Upper lobe of left lung (tissue), 6 donors: ENCODE measurements at regions not wholly inside any gene's neighbourhood (a gene's known extent, or its start where the extent isn't known, plus 50 kb on each side); places are given as distances from the start of the nearest gene placed in this dataset.

Experiments
- ATAC-seq, 2 donors: fragments of 200-7000 bp; cut with Tn5 transposase; one replicate each; pipeline ENCODE4 v1.9.1; 2022; ENCODE audit warnings: mild to moderate bottlenecking in 2 of 2, moderate library complexity in 2 of 2; ENCODE audit not compliant: low FRiP score in 2 of 2
- DNase-seq, 2 donors: peaks; one replicate each; pipeline ENCODE4 v3.0.0-alpha.2; 2019 to 2020
- H3K27ac ChIP-seq, 4 donors: fragments of 200-600 bp; sonication (generic); one replicate each; pipeline ENCODE4 v1.5.1; 2016 to 2019
- H3K27me3 ChIP-seq, 4 donors: fragments of 200-600 bp; sonication (generic); one replicate each; pipeline ENCODE4 v1.5.1; 2017 to 2019
- H3K36me3 ChIP-seq, 4 donors: fragments of 200-600 bp; sonication (generic); one replicate each; pipeline ENCODE4 v1.5.1; 2016 to 2019
- H3K4me1 ChIP-seq, 4 donors: fragments of 200-600 bp; sonication (generic); one replicate each; pipeline ENCODE4 v1.5.1; 2018 to 2019
- H3K4me3 ChIP-seq, 4 donors: fragments of 200-600 bp; sonication (generic); one replicate each; pipeline ENCODE4 v1.5.1; 2017 to 2019; ENCODE audit warnings: mild to moderate bottlenecking in 2 of 4, moderate library complexity in 1 of 4
- H3K9me3 ChIP-seq, 4 donors: fragments of 200-600 bp; sonication (generic); one replicate each; pipeline ENCODE4 v1.5.1; 2018 to 2019
- CTCF ChIP-seq, 6 experiments: fragments of 450-650 bp in 4 of 6; fragments of 200-600 bp in 2 of 6; sonication (generic) in 2 of 6; IDR thresholded peaks; one replicate each; pipeline ENCODE4 v1.5.1; 2016 to 2019; ENCODE audit warnings: antibody characterized with exemption in 6 of 6
- EP300 ChIP-seq, 4 donors: sonication (generic); formaldehyde crosslinking; IDR thresholded peaks; one replicate each; pipeline ENCODE4 v1.5.1; 2017; ENCODE audit warnings: antibody characterized with exemption in 4 of 4, control low read depth in 2 of 4
- POLR2A ChIP-seq, 4 donors: fragments of 450-650 bp; IDR thresholded peaks; one replicate each; pipeline ENCODE4 v1.5.1; 2016 to 2017; ENCODE audit warnings: antibody characterized with exemption in 4 of 4, mild to moderate bottlenecking in 2 of 4
- POLR2AphosphoS5 ChIP-seq, 2 donors: sonication (generic); formaldehyde crosslinking; IDR thresholded peaks; one replicate each; pipeline ENCODE4 v1.5.1; 2017; ENCODE audit warnings: antibody characterized with exemption in 2 of 2
- WGBS, 2 donors: methylation state at CpG; one replicate each; pipeline ENCODE4 v1.1.5; 2017 to 2018; 5-methylcytosine and 5-hydroxymethylcytosine counted together
- donor health status: DM: no; HTN: no; CAD: no; lungs with moderate emphysema.
- donor health status: DM: no; HTN: yes; CAD: no; lungs with severe emphysema.

GRCh38 chr17:28247671-28248555 lies 71.1 kb upstream of the TMEM97 start:
- no peak overlapping the region for H3K4me3 ChIP-seq
- 65 to 78% methylated on average over 4 to 15 of the region's 15 CpGs for WGBS, 2 donors
- peaks cover 0 to 7% (median 0%) of the 10 kb centered on the region in 4 donors for H3K27me3 ChIP-seq
- H3K36me3 ChIP-seq: no peaks in the 10 kb centered on the region
- DNase-seq (no peak), ATAC-seq (no peak)
- peaks cover 8 to 10% (median 9%) of the 10 kb centered on the region in 4 donors for H3K4me1 ChIP-seq
- TF ChIP-seq CTCF (IDR thresholded peaks at IDR 0.05) (no peak), POLR2AphosphoS5 (IDR thresholded peaks at IDR 0.05) (no peak), POLR2A (IDR thresholded peaks at IDR 0.05) (no peak), EP300 (IDR thresholded peaks at IDR 0.05) (no peak)
- H3K9me3 ChIP-seq: no peaks in the 10 kb centered on the region
- no peak overlapping the region for H3K27ac ChIP-seq

GRCh38 chr17:28249706-28250105 lies 69.3 kb upstream of the TMEM97 start:
- no peak for DNase-seq
- peak in 1 of 2 donors; percentile 18 for ATAC-seq
- 91 to 92% methylated on average over 2 to 5 of the region's 5 CpGs for WGBS, 2 donors
- Histone ChIP-seq H3K4me1 (peaks cover 8 to 10% (median 9%) of the 10 kb centered on the region in 4 donors), H3K27ac (no peak overlapping the region), H3K27me3 (peaks cover 0 to 7% (median 0%) of the 10 kb centered on the region in 4 donors), H3K4me3 (no peak overlapping the region), H3K9me3 (no peaks in the 10 kb centered on the region), H3K36me3 (no peaks in the 10 kb centered on the region)
- TF ChIP-seq POLR2AphosphoS5 (IDR thresholded peaks at IDR 0.05): no peak
- no peak for TF ChIP-seq POLR2A (IDR thresholded peaks at IDR 0.05)

GRCh38 chr17:28252436-28252835 lies 66.6 kb upstream of the TMEM97 start:
- H3K36me3 ChIP-seq: no peaks in the 10 kb centered on the region
- DNase-seq (no peak), ATAC-seq (no peak)
- H3K9me3 ChIP-seq: no peaks in the 10 kb centered on the region
- H3K27ac ChIP-seq: no peak overlapping the region
- peaks cover 0 to 7% (median 0%) of the 10 kb centered on the region in 4 donors for H3K27me3 ChIP-seq
- no peak overlapping the region for H3K4me3 ChIP-seq
- 82 to 90% methylated on average over 4 to 7 of the region's 7 CpGs for WGBS, 2 donors
- peaks cover 8 to 10% (median 9%) of the 10 kb centered on the region in 4 donors for H3K4me1 ChIP-seq
- TF ChIP-seq CTCF (IDR thresholded peaks at IDR 0.05) (no peak), POLR2AphosphoS5 (IDR thresholded peaks at IDR 0.05) (no peak)

- Histone ChIP-seq H3K4me3 (no peak overlapping the region), H3K27ac (no peak overlapping the region), H3K4me1 (peaks cover 8 to 10% (median 9%) of the 10 kb centered on the region in 4 donors), H3K9me3 (no peaks in the 10 kb centered on the region), H3K36me3 (no peaks in the 10 kb centered on the region), H3K27me3 (peaks cover 0 to 7% (median 0%) of the 10 kb centered on the region in 4 donors)
- TF ChIP-seq POLR2A (IDR thresholded peaks at IDR 0.05) (no peak), POLR2AphosphoS5 (IDR thresholded peaks at IDR 0.05) (no peak), EP300 (IDR thresholded peaks at IDR 0.05) (no peak), CTCF (IDR thresholded peaks at IDR 0.05) (no peak)
- no peak for ATAC-seq
- no peak for DNase-seq
- WGBS, 2 donors: 88 to 94% methylated on average over 6 of the region's 6 CpGs
Measured at GRCh38 chr17:28253663-28254062, 65.3 kb upstream of the TMEM97 start.

- no peaks in the 10 kb centered on the region for H3K9me3 ChIP-seq
- ATAC-seq: no peak
- no peak for TF ChIP-seq POLR2AphosphoS5 (IDR thresholded peaks at IDR 0.05)
- TF ChIP-seq CTCF (IDR thresholded peaks at IDR 0.05): no peak
- TF ChIP-seq POLR2A (IDR thresholded peaks at IDR 0.05): no peak
- TF ChIP-seq EP300 (IDR thresholded peaks at IDR 0.05): no peak
- peaks cover 0 to 7% (median 0%) of the 10 kb centered on the region in 4 donors for H3K27me3 ChIP-seq
- no peaks in the 10 kb centered on the region for H3K36me3 ChIP-seq
- 66 to 70% methylated on average over 3 to 4 of the region's 4 CpGs for WGBS, 2 donors
- DNase-seq: no peak
- H3K4me1 ChIP-seq: peaks cover 8 to 10% (median 9%) of the 10 kb centered on the region in 4 donors
- no peak overlapping the region for H3K27ac ChIP-seq
- no peak overlapping the region for H3K4me3 ChIP-seq
Measured at GRCh38 chr17:28255616-28256015, 63.4 kb upstream of the TMEM97 start.
